A673 (cell line): ENCODE measurements at regions not wholly inside any gene's neighbourhood (a gene's known extent, or its start where the extent isn't known, plus 50 kb on each side); places are given as distances from the start of the nearest gene placed in this dataset.

Experiments
- BruUV-seq: library from RNA; stranded (reverse); fragments of 400-500 nt; replicated peaks from 2 replicates; lab custom pipeline; 2021; lab: Mats Ljungman, UMichigan
- CTCF ChIA-PET: fragments of 300-600 bp; sonication (Branson Sonifier 250); formaldehyde crosslinking; loops from one replicate; lab custom pipeline; 2022; ENCODE audit warnings: antibody characterized with exemption; lab: Charles Lee
- POLR2A ChIA-PET: fragments of 300-600 bp; sonication (Branson Sonifier 250); formaldehyde crosslinking; loops from one replicate; lab custom pipeline; 2022; ENCODE audit warnings: antibody characterized with exemption; ENCODE audit not compliant: low non-redundant PET; lab: Charles Lee
- DNase-seq: peaks from one replicate; pipeline ENCODE4 v3.0.0-alpha.2; 2015; ENCODE audit warnings: low spot score
- H3K27ac ChIP-seq: fragments of 200-600 bp; sonication (generic); 2 replicates; pipeline ENCODE4 v1.5.1; 2016; ENCODE audit warnings: mixed run types, low read depth, mild to moderate bottlenecking, mixed read lengths, antibody characterized with exemption, low read length; ENCODE audit not compliant: poor library complexity, severe bottlenecking
- H3K27me3 ChIP-seq: fragments of 200-600 bp; sonication (generic); replicated peaks from 2 replicates; pipeline ENCODE4 v1.6.1; 2017; ENCODE audit warnings: mixed run types, low read depth, mild to moderate bottlenecking, mixed read lengths, antibody characterized with exemption, low read length; ENCODE audit not compliant: insufficient read depth, poor library complexity
- H3K36me3 ChIP-seq: fragments of 200-600 bp; sonication (generic); 2 replicates; pipeline ENCODE4 v1.6.1; 2016; ENCODE audit warnings: mixed run types, mild to moderate bottlenecking, mixed read lengths, antibody characterized with exemption, low read length; ENCODE audit not compliant: insufficient read depth, poor library complexity, severe bottlenecking
- H3K4me1 ChIP-seq: fragments of 200-600 bp; sonication (generic); 2 replicates; pipeline ENCODE4 v1.6.1; 2017; ENCODE audit warnings: mixed run types, mild to moderate bottlenecking, mixed read lengths, antibody characterized with exemption, low read length; ENCODE audit not compliant: insufficient read depth, poor library complexity, severe bottlenecking
- H3K4me3 ChIP-seq: fragments of 200-600 bp; sonication (generic); 2 replicates; pipeline ENCODE4 v1.5.1; 2016; ENCODE audit warnings: low read depth, mixed run types, mild to moderate bottlenecking, mixed read lengths, low read length; ENCODE audit not compliant: poor library complexity, severe bottlenecking
- H3K9me3 ChIP-seq: fragments of 200-600 bp; sonication (generic); 2 replicates; pipeline ENCODE4 v1.6.1; 2016; ENCODE audit warnings: mixed run types, low read depth, mild to moderate bottlenecking, mixed read lengths, antibody characterized with exemption, low read length; ENCODE audit not compliant: poor library complexity, severe bottlenecking
- EZH2 ChIP-seq: fragments of 200-600 bp; sonication (generic); IDR thresholded peaks from 2 replicates; pipeline ENCODE4 v1.6.1; 2017; ENCODE audit warnings: borderline replicate concordance, low read depth, mild to moderate bottlenecking, mixed read lengths, antibody characterized with exemption, low read length; ENCODE audit not compliant: poor library complexity, severe bottlenecking
- intact Hi-C: fragments of 100-400 bp; cut with micrococcal nuclease; formaldehyde crosslinking; loops from one replicate; pipeline ENCODE4 v1.10.0; 2022; ENCODE audit not compliant: unreplicated experiment
- TF ChIP-seq, protein P1 (sequence below): fragments of 300-800, 200-600 bp; sonication (generic); conservative IDR thresholded peaks from 2 replicates; pipeline ENCODE4 v1.5.1; 2017; ENCODE audit warnings: low read depth, mild to moderate bottlenecking, antibody characterized with exemption, low read length, moderate library complexity, mixed read lengths

DNA sequence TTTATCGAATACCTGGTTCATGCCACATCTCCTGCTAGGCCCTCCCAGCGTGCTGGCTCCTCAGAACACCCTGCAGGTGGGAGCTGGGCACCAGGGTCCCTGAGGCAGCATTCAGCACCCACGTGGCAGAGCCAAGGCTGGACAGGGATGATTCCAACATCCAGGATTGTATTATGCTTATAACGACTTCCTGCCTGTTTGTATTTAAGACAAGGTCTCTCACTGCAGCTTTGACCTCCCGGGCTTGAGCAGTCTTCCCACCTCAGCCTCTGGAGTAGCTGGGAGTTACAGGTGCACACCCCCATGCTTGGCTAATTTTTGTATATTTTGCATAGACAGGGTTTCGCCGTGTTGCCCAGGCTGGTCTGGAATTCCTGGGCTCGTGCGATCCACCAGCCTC, 64.7 kb upstream of the WNT7B start:
- no TSS peak for BruUV-seq
- CTCF ChIA-PET: no interaction called here
- intact Hi-C loops: no loop called here
- H3K9me3 ChIP-seq: no peaks in the 10 kb centered on the region
- POLR2A ChIA-PET: no interaction called here
- no peak for DNase-seq
- H3K27ac ChIP-seq: peak overlapping the region; percentile 29
- peaks cover 18% of the 10 kb centered on the region for H3K4me1 ChIP-seq
- H3K36me3 ChIP-seq: no peaks in the 10 kb centered on the region
- TF ChIP-seq EZH2: no peak
- TF ChIP-seq, protein P1, sequence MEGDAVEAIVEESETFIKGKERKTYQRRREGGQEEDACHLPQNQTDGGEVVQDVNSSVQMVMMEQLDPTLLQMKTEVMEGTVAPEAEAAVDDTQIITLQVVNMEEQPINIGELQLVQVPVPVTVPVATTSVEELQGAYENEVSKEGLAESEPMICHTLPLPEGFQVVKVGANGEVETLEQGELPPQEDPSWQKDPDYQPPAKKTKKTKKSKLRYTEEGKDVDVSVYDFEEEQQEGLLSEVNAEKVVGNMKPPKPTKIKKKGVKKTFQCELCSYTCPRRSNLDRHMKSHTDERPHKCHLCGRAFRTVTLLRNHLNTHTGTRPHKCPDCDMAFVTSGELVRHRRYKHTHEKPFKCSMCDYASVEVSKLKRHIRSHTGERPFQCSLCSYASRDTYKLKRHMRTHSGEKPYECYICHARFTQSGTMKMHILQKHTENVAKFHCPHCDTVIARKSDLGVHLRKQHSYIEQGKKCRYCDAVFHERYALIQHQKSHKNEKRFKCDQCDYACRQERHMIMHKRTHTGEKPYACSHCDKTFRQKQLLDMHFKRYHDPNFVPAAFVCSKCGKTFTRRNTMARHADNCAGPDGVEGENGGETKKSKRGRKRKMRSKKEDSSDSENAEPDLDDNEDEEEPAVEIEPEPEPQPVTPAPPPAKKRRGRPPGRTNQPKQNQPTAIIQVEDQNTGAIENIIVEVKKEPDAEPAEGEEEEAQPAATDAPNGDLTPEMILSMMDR: no peak
- no peaks in the 10 kb centered on the region for H3K27me3 ChIP-seq
- H3K4me3 ChIP-seq: no peak overlapping the region

DNA sequence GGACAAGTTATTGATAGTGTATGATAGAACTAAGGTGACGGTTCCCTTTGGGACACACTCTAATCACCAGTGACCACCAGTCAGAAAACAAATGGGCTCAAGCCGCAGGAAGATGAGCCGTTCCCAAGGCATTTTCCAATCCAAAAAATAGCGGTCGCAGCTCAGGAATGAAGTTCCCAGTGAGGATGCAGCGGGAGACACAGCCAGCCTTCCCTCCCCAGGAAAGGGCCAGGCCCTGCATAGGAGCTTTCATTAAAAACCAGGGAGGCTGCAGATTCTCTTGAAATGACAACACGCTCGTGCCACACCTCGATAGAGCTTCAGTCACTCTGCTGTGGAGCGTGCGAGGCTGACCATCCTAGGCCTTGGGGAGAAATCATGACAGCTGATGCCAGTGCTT, 65.8 kb upstream of the WNT7B start:
- H3K4me1 ChIP-seq: peaks cover 12% of the 10 kb centered on the region
- ChIA-PET CTCF (no interaction called here), POLR2A (no interaction called here)
- intact Hi-C loops: no loop called here
- no peak for TF ChIP-seq EZH2
- TF ChIP-seq, protein P1: no peak
- no TSS peak for BruUV-seq
- no peaks in the 10 kb centered on the region for H3K36me3 ChIP-seq
- H3K4me3 ChIP-seq: no peak overlapping the region
- DNase-seq: no peak
- H3K27me3 ChIP-seq: no peaks in the 10 kb centered on the region
- H3K9me3 ChIP-seq: no peaks in the 10 kb centered on the region
- H3K27ac ChIP-seq: peak overlapping the region; percentile 1

DNA sequence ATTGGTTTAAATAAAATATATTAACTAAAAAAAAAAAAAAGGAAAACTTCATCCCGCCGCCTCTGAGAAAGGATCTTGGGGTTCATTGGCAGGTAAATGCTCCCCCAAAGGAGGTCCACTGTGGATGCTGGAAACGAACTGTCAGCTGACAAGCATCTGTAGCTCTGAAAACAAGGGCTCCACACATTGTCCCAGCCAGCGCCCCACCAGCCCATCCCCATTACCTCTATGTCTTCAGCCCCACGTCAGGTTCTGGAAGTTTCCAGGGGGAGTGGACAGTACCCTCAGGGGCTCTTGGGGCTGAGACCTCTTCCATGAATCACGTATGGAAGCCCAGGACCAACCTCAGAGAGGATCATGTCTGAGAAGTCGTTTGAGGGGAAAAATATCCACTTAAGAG, 66.4 kb upstream of the WNT7B start:
- Histone ChIP-seq H3K4me3 (peak overlapping the region; percentile 52), H3K27ac (peak overlapping the region; percentile 82), H3K27me3 (no peaks in the 10 kb centered on the region), H3K9me3 (no peaks in the 10 kb centered on the region), H3K36me3 (no peaks in the 10 kb centered on the region), H3K4me1 (peaks cover 12% of the 10 kb centered on the region)
- ChIA-PET CTCF (no interaction called here), POLR2A (no interaction called here)
- intact Hi-C loops: no loop called here
- BruUV-seq: no TSS peak
- TF ChIP-seq, protein P1: no peak
- no peak for TF ChIP-seq EZH2
- no peak for DNase-seq
